ENCODE measurements at regions not wholly inside any gene's neighbourhood (a gene's known extent, or its start where the extent isn't known, plus 50 kb on each side); places are given as distances from the start of the nearest gene placed in this dataset.
A peak's percentile ranks its signal among the peaks of the same experiment; 100 is the strongest.

- peak overlapping the region in 1 of 2 donors; percentile 11 for H3K4me3 ChIP-seq (ENCODE audit: low read length in 2 of 2)
- H3K9ac ChIP-seq (ENCODE audit: low read depth in 1 of 2, low read length in 2 of 2), result no peak overlapping the region
- no peaks in the 10 kb centered on the region for H3K27me3 ChIP-seq (ENCODE audit: control insufficient read depth in 2 of 2, insufficient read depth in 2 of 2, low read length in 2 of 2)
- H3K27ac ChIP-seq (ENCODE audit: low read depth in 2 of 2, low read length in 2 of 2), result no peak overlapping the region
- H3K4me1 ChIP-seq (ENCODE audit: control insufficient read depth in 2 of 2, insufficient read depth in 2 of 2, low read length in 2 of 2), result peaks cover 0 to 3% of the 10 kb centered on the region in 2 donors
- H3K36me3 ChIP-seq (ENCODE audit: control insufficient read depth in 2 of 2, insufficient read depth in 2 of 2, low read length in 2 of 2), result no peaks in the 10 kb centered on the region
- no peaks in the 10 kb centered on the region for H3K9me3 ChIP-seq (ENCODE audit: control insufficient read depth in 2 of 2, low read length in 2 of 2)
Measured at GRCh38 chr2:191571163-191571769, 106.7 kb upstream of the NABP1 start.

DNA sequence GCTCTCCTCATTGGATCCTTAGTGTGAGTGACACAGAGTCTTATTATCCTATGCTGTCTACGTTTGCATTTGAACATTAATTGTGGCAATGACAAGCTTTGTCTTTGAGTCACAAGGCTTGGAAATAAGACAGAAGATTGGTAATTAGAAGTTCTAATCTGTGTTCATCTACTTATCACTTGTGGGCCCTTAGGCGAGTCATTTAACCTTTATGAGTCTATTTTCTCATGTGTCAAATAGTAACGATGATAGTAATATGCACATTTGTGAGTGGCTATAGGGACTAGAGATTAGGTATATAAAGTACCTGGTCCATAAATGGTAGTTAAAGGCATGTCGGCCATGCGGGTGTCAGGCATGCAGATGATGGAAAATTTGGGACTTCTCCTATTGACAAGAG lies 105.6 kb upstream of the NABP1 start:
- Histone ChIP-seq H3K36me3 (ENCODE audit: control insufficient read depth in 2 of 2, insufficient read depth in 2 of 2, low read length in 2 of 2) (no peaks in the 10 kb centered on the region), H3K4me1 (ENCODE audit: control insufficient read depth in 2 of 2, insufficient read depth in 2 of 2, low read length in 2 of 2) (peaks cover 0 to 3% of the 10 kb centered on the region in 2 donors), H3K27me3 (ENCODE audit: control insufficient read depth in 2 of 2, insufficient read depth in 2 of 2, low read length in 2 of 2) (no peaks in the 10 kb centered on the region), H3K9ac (ENCODE audit: low read depth in 1 of 2, low read length in 2 of 2) (no peak overlapping the region), H3K4me3 (ENCODE audit: low read length in 2 of 2) (no peak overlapping the region), H3K9me3 (ENCODE audit: control insufficient read depth in 2 of 2, low read length in 2 of 2) (no peaks in the 10 kb centered on the region), H3K27ac (ENCODE audit: low read depth in 2 of 2, low read length in 2 of 2) (no peak overlapping the region)

DNA sequence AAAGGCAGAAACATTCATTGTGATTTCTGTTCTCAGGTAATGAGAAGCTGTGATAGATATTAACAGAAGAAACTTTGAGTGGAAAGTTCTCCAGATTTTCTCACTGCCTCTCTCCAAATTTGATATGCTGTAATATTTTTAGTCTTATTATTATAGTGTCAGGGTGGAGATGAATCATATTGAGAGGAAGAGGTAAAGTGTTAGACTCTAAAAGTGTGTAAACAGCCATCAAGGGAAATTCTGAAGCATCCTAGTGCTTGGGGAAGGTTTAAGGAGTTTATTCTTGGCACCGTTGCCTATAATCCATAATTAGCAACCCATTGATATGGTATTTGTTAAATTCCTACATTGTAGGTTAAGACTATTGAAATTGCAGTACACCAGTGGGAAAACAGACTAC lies 104.7 kb upstream of the NABP1 start:
- no peak overlapping the region for H3K9ac ChIP-seq (ENCODE audit: low read depth in 1 of 2, low read length in 2 of 2)
- no peaks in the 10 kb centered on the region for H3K36me3 ChIP-seq (ENCODE audit: control insufficient read depth in 2 of 2, insufficient read depth in 2 of 2, low read length in 2 of 2)
- no peak overlapping the region for H3K4me3 ChIP-seq (ENCODE audit: low read length in 2 of 2)
- no peaks in the 10 kb centered on the region for H3K9me3 ChIP-seq (ENCODE audit: control insufficient read depth in 2 of 2, low read length in 2 of 2)
- no peaks in the 10 kb centered on the region for H3K27me3 ChIP-seq (ENCODE audit: control insufficient read depth in 2 of 2, insufficient read depth in 2 of 2, low read length in 2 of 2)
- no peak overlapping the region for H3K27ac ChIP-seq (ENCODE audit: low read depth in 2 of 2, low read length in 2 of 2)
- H3K4me1 ChIP-seq (ENCODE audit: control insufficient read depth in 2 of 2, insufficient read depth in 2 of 2, low read length in 2 of 2), result peaks cover 0 to 3% of the 10 kb centered on the region in 2 donors

- Histone ChIP-seq H3K4me1 (ENCODE audit: control insufficient read depth in 2 of 2, insufficient read depth in 2 of 2, low read length in 2 of 2) (peaks cover 0 to 3% of the 10 kb centered on the region in 2 donors), H3K36me3 (ENCODE audit: control insufficient read depth in 2 of 2, insufficient read depth in 2 of 2, low read length in 2 of 2) (no peaks in the 10 kb centered on the region), H3K27ac (ENCODE audit: low read depth in 2 of 2, low read length in 2 of 2) (no peak overlapping the region), H3K27me3 (ENCODE audit: control insufficient read depth in 2 of 2, insufficient read depth in 2 of 2, low read length in 2 of 2) (no peaks in the 10 kb centered on the region), H3K9ac (ENCODE audit: low read depth in 1 of 2, low read length in 2 of 2) (no peak overlapping the region), H3K9me3 (ENCODE audit: control insufficient read depth in 2 of 2, low read length in 2 of 2) (no peaks in the 10 kb centered on the region), H3K4me3 (ENCODE audit: low read length in 2 of 2) (no peak overlapping the region)
Measured at GRCh38 chr2:191574232-191574631, 103.7 kb upstream of the NABP1 start.

DNA sequence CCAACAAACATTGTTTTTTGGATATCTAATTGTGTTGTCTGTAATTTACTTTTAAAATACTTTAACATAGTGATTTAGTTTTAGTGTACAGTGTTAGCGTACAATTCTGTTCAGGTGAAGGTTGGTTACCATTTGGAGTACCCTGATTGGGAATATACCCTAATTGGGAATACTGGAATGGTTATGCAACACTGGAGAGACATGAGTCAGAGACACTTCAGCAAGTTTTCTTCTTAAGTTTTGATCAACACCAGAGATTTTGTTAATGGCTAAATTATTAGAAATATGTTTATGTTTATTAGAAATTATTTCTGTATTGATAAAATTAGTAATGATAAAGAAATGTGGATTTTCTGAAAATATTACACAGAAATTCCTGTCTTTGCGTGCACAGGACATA lies 100.3 kb upstream of the NABP1 start:
- Histone ChIP-seq H3K27ac (ENCODE audit: low read depth in 2 of 2, low read length in 2 of 2) (no peak overlapping the region), H3K9me3 (ENCODE audit: control insufficient read depth in 2 of 2, low read length in 2 of 2) (no peaks in the 10 kb centered on the region), H3K9ac (ENCODE audit: low read depth in 1 of 2, low read length in 2 of 2) (no peak overlapping the region), H3K4me3 (ENCODE audit: low read length in 2 of 2) (no peak overlapping the region), H3K36me3 (ENCODE audit: control insufficient read depth in 2 of 2, insufficient read depth in 2 of 2, low read length in 2 of 2) (no peaks in the 10 kb centered on the region), H3K27me3 (ENCODE audit: control insufficient read depth in 2 of 2, insufficient read depth in 2 of 2, low read length in 2 of 2) (no peaks in the 10 kb centered on the region), H3K4me1 (ENCODE audit: control insufficient read depth in 2 of 2, insufficient read depth in 2 of 2, low read length in 2 of 2) (no peaks in the 10 kb centered on the region)

DNA sequence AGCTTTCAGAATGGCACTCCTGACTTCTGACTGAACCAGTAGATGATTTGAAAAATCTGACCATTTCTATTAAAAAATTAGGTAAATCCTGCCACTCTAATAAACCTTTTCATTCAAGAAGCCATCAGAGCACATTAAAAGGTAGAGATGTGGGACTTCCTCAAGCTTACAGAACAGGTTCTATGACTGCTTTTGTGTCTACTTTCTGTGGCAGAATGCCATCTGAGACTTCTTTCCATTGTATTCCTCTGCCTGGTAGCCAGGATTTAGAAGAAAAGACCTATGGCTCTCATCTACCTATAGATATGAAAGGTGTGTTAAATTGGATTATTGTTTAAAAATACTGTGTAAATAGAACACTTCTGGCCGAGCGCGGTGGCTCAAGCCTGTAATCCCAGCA lies 99.9 kb upstream of the NABP1 start:
- no peaks in the 10 kb centered on the region for H3K36me3 ChIP-seq (ENCODE audit: control insufficient read depth in 2 of 2, insufficient read depth in 2 of 2, low read length in 2 of 2)
- H3K27ac ChIP-seq (ENCODE audit: low read depth in 2 of 2, low read length in 2 of 2), result no peak overlapping the region
- no peaks in the 10 kb centered on the region for H3K4me1 ChIP-seq (ENCODE audit: control insufficient read depth in 2 of 2, insufficient read depth in 2 of 2, low read length in 2 of 2)
- H3K9ac ChIP-seq (ENCODE audit: low read depth in 1 of 2, low read length in 2 of 2), result no peak overlapping the region
- H3K9me3 ChIP-seq (ENCODE audit: control insufficient read depth in 2 of 2, low read length in 2 of 2), result no peaks in the 10 kb centered on the region
- H3K4me3 ChIP-seq (ENCODE audit: low read length in 2 of 2), result no peak overlapping the region
- H3K27me3 ChIP-seq (ENCODE audit: control insufficient read depth in 2 of 2, insufficient read depth in 2 of 2, low read length in 2 of 2), result no peaks in the 10 kb centered on the region

DNA sequence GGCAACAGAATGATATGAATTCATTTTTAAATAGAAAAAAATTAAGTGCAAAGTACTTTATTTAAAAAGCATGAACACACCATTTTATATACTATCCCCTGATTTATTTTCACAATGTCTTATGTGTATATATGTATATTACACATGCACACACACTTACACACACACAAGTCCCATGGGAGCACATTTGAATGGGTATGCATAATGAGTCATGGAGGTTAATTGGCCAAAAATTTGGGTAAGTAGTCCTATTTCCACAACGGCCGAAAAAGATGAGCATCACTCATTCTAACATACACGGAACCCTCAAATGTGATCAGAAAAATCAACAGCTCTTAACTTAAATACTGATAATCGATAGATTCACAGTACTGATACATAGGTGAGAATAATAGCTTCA lies 97.4 kb upstream of the NABP1 start:
- Histone ChIP-seq H3K36me3 (ENCODE audit: control insufficient read depth in 2 of 2, insufficient read depth in 2 of 2, low read length in 2 of 2) (no peaks in the 10 kb centered on the region), H3K9ac (ENCODE audit: low read depth in 1 of 2, low read length in 2 of 2) (no peak overlapping the region), H3K9me3 (ENCODE audit: control insufficient read depth in 2 of 2, low read length in 2 of 2) (no peaks in the 10 kb centered on the region), H3K27ac (ENCODE audit: low read depth in 2 of 2, low read length in 2 of 2) (no peak overlapping the region), H3K4me3 (ENCODE audit: low read length in 2 of 2) (no peak overlapping the region), H3K27me3 (ENCODE audit: control insufficient read depth in 2 of 2, insufficient read depth in 2 of 2, low read length in 2 of 2) (no peaks in the 10 kb centered on the region), H3K4me1 (ENCODE audit: control insufficient read depth in 2 of 2, insufficient read depth in 2 of 2, low read length in 2 of 2) (no peaks in the 10 kb centered on the region)

DNA sequence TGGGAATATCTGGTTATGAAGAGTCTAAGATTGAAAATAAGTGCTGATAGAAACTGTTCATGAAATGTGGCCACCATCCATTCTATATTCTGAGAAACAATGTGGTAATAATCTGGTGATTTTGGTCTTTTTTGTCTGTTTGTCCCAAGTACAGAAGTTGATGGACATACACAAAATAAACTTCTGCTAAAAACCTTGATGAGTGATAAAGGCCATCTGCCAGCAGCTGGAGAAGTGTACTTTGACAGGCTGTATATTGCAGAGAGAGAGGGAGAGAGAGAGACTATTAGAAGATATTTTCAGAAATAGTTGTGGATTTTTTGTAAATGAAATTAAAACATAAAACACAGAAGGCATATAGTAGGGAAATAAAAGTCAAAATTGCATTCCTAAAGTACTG lies 96.9 kb upstream of the NABP1 start:
- Histone ChIP-seq H3K27me3 (ENCODE audit: control insufficient read depth in 2 of 2, insufficient read depth in 2 of 2, low read length in 2 of 2) (no peaks in the 10 kb centered on the region), H3K4me3 (ENCODE audit: low read length in 2 of 2) (no peak overlapping the region), H3K9ac (ENCODE audit: low read depth in 1 of 2, low read length in 2 of 2) (no peak overlapping the region), H3K9me3 (ENCODE audit: control insufficient read depth in 2 of 2, low read length in 2 of 2) (no peaks in the 10 kb centered on the region), H3K36me3 (ENCODE audit: control insufficient read depth in 2 of 2, insufficient read depth in 2 of 2, low read length in 2 of 2) (no peaks in the 10 kb centered on the region), H3K4me1 (ENCODE audit: control insufficient read depth in 2 of 2, insufficient read depth in 2 of 2, low read length in 2 of 2) (no peaks in the 10 kb centered on the region), H3K27ac (ENCODE audit: low read depth in 2 of 2, low read length in 2 of 2) (no peak overlapping the region)

GRCh38 chr2:191582355-191582754 lies 95.6 kb upstream of the NABP1 start:
- Histone ChIP-seq H3K4me3 (ENCODE audit: low read length in 2 of 2) (no peak overlapping the region), H3K9me3 (ENCODE audit: control insufficient read depth in 2 of 2, low read length in 2 of 2) (no peaks in the 10 kb centered on the region), H3K27ac (ENCODE audit: low read depth in 2 of 2, low read length in 2 of 2) (no peak overlapping the region), H3K36me3 (ENCODE audit: control insufficient read depth in 2 of 2, insufficient read depth in 2 of 2, low read length in 2 of 2) (no peaks in the 10 kb centered on the region), H3K4me1 (ENCODE audit: control insufficient read depth in 2 of 2, insufficient read depth in 2 of 2, low read length in 2 of 2) (no peaks in the 10 kb centered on the region), H3K27me3 (ENCODE audit: control insufficient read depth in 2 of 2, insufficient read depth in 2 of 2, low read length in 2 of 2) (no peaks in the 10 kb centered on the region), H3K9ac (ENCODE audit: low read depth in 1 of 2, low read length in 2 of 2) (no peak overlapping the region)

DNA sequence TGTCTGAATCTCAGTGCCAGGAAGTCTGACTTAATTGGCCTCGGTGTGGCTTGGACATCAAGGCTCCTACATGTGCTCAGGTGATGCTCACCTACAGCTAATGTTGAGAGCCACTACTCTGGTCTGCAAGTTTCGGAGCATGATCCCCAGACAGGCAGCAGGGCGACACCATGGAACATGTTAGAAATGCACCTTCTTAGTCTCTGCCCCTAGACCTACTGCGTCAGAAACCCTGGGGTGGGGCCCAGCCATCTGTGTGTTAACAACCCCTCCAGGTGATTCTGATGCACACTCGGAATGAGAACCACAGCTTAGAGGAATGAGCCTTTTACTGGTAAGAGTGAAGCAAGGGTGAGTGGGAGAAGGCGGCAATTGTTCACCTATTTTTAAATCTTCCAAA lies 86.9 kb upstream of the NABP1 start:
- no peaks in the 10 kb centered on the region for H3K4me1 ChIP-seq (ENCODE audit: control insufficient read depth in 2 of 2, insufficient read depth in 2 of 2, low read length in 2 of 2)
- H3K9ac ChIP-seq (ENCODE audit: low read depth in 1 of 2, low read length in 2 of 2), result no peak overlapping the region
- no peaks in the 10 kb centered on the region for H3K9me3 ChIP-seq (ENCODE audit: control insufficient read depth in 2 of 2, low read length in 2 of 2)
- H3K4me3 ChIP-seq (ENCODE audit: low read length in 2 of 2), result no peak overlapping the region
- H3K27me3 ChIP-seq (ENCODE audit: control insufficient read depth in 2 of 2, insufficient read depth in 2 of 2, low read length in 2 of 2), result no peaks in the 10 kb centered on the region
- no peak overlapping the region for H3K27ac ChIP-seq (ENCODE audit: low read depth in 2 of 2, low read length in 2 of 2)
- H3K36me3 ChIP-seq (ENCODE audit: control insufficient read depth in 2 of 2, insufficient read depth in 2 of 2, low read length in 2 of 2), result no peaks in the 10 kb centered on the region

Measured in mucosa of rectum (tissue), 2 donors.